HCT116 (cell line): ENCODE measurements at regions not wholly inside any gene's neighbourhood (a gene's known extent, or its start where the extent isn't known, plus 50 kb on each side); places are given as distances from the start of the nearest gene placed in this dataset.

Source experiments
- CTCF ChIP-seq, 3 experiments: fragments of 200-600 bp in 1 of 3; sonication (generic) in 1 of 3; IDR thresholded peaks in 2 of 3; conservative IDR thresholded peaks in 1 of 3; 2 replicates each; pipeline ENCODE4 v1.5.1; 2012 to 2017; ENCODE audit warnings: low read depth in 2 of 3, low read length in 2 of 3, antibody characterized with exemption in 1 of 3, borderline replicate concordance in 1 of 3, control low read depth in 1 of 3, mild to moderate bottlenecking in 1 of 3, mixed read lengths in 1 of 3, mixed run types in 1 of 3, moderate library complexity in 1 of 3; ENCODE audit not compliant: insufficient read depth in 1 of 3
- EZH2phosphoT487 ChIP-seq: fragments of 200-600 bp; IDR thresholded peaks from 2 replicates; pipeline ENCODE4 v1.6.1; 2018; ENCODE audit warnings: antibody characterized with exemption, borderline replicate concordance
- POLR2A ChIP-seq: IDR thresholded peaks from 2 replicates; pipeline ENCODE4 v1.7.0; 2011; ENCODE audit warnings: borderline replicate concordance; ENCODE audit not compliant: insufficient read depth, insufficient read length; ENCODE audit errors: extremely low read depth
- SIN3A ChIP-seq: IDR thresholded peaks from 2 replicates; pipeline ENCODE4 v1.6.1; 2012; ENCODE audit warnings: low read depth

- no peak for TF ChIP-seq EZH2phosphoT487
- TF ChIP-seq CTCF (IDR thresholded peaks at IDR 0.05 in 2 of 3, conservative IDR thresholded peaks at IDR 0.05 in 1 of 3; ENCODE audit: borderline replicate concordance in 1 of 3, insufficient read depth in 1 of 3, low read depth in 2 of 3, low read length in 2 of 3): no peak
- TF ChIP-seq POLR2A: no peak
- no peak for TF ChIP-seq SIN3A
Observed at GRCh38 chrX:115366535-115366934, 77.0 kb downstream of the LUZP4 start.
